HCT116 (cell line): ENCODE measurements at regions not wholly inside any gene's neighbourhood (a gene's known extent, or its start where the extent isn't known, plus 50 kb on each side); places are given as distances from the start of the nearest gene placed in this dataset.

Experiments used
- ELF1 ChIP-seq: IDR thresholded peaks from 2 replicates; pipeline ENCODE4 v1.6.1; 2012; ENCODE audit warnings: low read depth, borderline replicate concordance
- EZH2 ChIP-seq: fragments of 200-600 bp; sonication (generic); IDR thresholded peaks from 2 replicates; pipeline ENCODE4 v1.6.1; 2017; ENCODE audit warnings: antibody characterized with exemption, mixed run types
- EZH2phosphoT487 ChIP-seq: fragments of 200-600 bp; IDR thresholded peaks from 2 replicates; pipeline ENCODE4 v1.6.1; 2018; ENCODE audit warnings: antibody characterized with exemption, borderline replicate concordance
- POLR2A ChIP-seq: IDR thresholded peaks from 2 replicates; pipeline ENCODE4 v1.7.0; 2011; ENCODE audit warnings: borderline replicate concordance; ENCODE audit not compliant: insufficient read depth, insufficient read length; ENCODE audit errors: extremely low read depth
- SIN3A ChIP-seq: IDR thresholded peaks from 2 replicates; pipeline ENCODE4 v1.6.1; 2012; ENCODE audit warnings: low read depth
- SP1 ChIP-seq: IDR thresholded peaks from 2 replicates; pipeline ENCODE4 v1.6.1; 2012; ENCODE audit warnings: low read depth
- YY1 ChIP-seq: IDR thresholded peaks from 2 replicates; pipeline ENCODE4 v1.6.1; 2011; ENCODE audit warnings: low read length, low read depth, moderate library complexity, mild to moderate bottlenecking; ENCODE audit not compliant: insufficient replicate concordance; ENCODE audit errors: extremely low read depth
- ZFX ChIP-seq: fragments of 450-650 bp; IDR thresholded peaks from 2 replicates; pipeline ENCODE4 v1.6.1; 2017
- ZNF274 ChIP-seq: fragments of 200-500 bp; sonication (Bioruptor generic); IDR thresholded peaks from 2 replicates; pipeline ENCODE4 v1.6.1; 2014; ENCODE audit warnings: mild to moderate bottlenecking, low read depth, low read length, inconsistent platforms
- TF ChIP-seq, protein P1 (sequence below): IDR thresholded peaks from 2 replicates; pipeline ENCODE4 v1.6.1; 2012
- TF ChIP-seq, protein P2 (sequence below), 3 experiments: fragments of 200-600 bp in 1 of 3; sonication (generic) in 1 of 3; IDR thresholded peaks in 2 of 3; conservative IDR thresholded peaks in 1 of 3; 2 replicates each; pipeline ENCODE4 v1.5.1; 2012 to 2017; ENCODE audit warnings: low read depth in 2 of 3, low read length in 2 of 3, antibody characterized with exemption in 1 of 3, borderline replicate concordance in 1 of 3, control low read depth in 1 of 3, mild to moderate bottlenecking in 1 of 3, mixed read lengths in 1 of 3, mixed run types in 1 of 3, moderate library complexity in 1 of 3; ENCODE audit not compliant: insufficient read depth in 1 of 3

DNA sequence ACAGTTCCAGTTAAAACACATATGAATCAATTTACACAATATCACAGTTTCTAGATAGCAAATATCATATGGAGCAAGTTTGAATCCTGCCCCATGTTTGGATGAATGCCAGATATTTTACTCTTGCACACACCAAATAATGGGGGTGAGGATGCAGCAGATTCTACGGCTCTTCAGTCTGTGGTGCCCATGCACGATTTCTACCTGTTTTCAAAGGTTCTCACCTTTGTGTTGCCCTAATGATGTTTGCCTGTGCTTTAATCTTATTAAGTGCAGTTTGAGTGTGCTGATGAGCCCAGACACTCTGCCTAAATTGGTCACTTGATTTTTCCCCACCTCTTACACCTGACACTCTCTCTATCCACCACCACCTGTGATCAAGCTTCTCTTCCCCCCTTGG, 119.6 kb downstream of the NPY start:
- TF ChIP-seq EZH2phosphoT487 (no peak), ELF1 (no peak), ZNF274 (no peak), EZH2 (no peak), YY1 (no peak), ZFX (no peak), SP1 (no peak), POLR2A (no peak), SIN3A (no peak)
- TF ChIP-seq, protein P1, sequence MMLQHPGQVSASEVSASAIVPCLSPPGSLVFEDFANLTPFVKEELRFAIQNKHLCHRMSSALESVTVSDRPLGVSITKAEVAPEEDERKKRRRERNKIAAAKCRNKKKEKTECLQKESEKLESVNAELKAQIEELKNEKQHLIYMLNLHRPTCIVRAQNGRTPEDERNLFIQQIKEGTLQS = no peak
- TF ChIP-seq, protein P2, sequence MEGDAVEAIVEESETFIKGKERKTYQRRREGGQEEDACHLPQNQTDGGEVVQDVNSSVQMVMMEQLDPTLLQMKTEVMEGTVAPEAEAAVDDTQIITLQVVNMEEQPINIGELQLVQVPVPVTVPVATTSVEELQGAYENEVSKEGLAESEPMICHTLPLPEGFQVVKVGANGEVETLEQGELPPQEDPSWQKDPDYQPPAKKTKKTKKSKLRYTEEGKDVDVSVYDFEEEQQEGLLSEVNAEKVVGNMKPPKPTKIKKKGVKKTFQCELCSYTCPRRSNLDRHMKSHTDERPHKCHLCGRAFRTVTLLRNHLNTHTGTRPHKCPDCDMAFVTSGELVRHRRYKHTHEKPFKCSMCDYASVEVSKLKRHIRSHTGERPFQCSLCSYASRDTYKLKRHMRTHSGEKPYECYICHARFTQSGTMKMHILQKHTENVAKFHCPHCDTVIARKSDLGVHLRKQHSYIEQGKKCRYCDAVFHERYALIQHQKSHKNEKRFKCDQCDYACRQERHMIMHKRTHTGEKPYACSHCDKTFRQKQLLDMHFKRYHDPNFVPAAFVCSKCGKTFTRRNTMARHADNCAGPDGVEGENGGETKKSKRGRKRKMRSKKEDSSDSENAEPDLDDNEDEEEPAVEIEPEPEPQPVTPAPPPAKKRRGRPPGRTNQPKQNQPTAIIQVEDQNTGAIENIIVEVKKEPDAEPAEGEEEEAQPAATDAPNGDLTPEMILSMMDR (IDR thresholded peaks at IDR 0.05 in 2 of 3, conservative IDR thresholded peaks at IDR 0.05 in 1 of 3; ENCODE audit: borderline replicate concordance in 1 of 3, insufficient read depth in 1 of 3, low read depth in 2 of 3, low read length in 2 of 3) = no peak
